K562 (cell line): ENCODE measurements at regions not wholly inside any gene's neighbourhood (a gene's known extent, or its start where the extent isn't known, plus 50 kb on each side); places are given as distances from the start of the nearest gene placed in this dataset.

Experiments used
- ARID4B ChIP-seq: sonication (generic); formaldehyde crosslinking; IDR thresholded peaks from 2 replicates; pipeline ENCODE4 v1.8.0; 2022; ENCODE audit warnings: mild to moderate bottlenecking, missing genetic modification reagents
- MYNN ChIP-seq, 2 experiments: sonication (generic); formaldehyde crosslinking in 1 of 2; IDR thresholded peaks; 2 replicates each; pipeline versions ENCODE4 v1.5.0 to v1.6.1; 2016 to 2020; ENCODE audit warnings: antibody characterized with exemption in 1 of 2, missing genetic modification reagents in 1 of 2
- STAT5B ChIP-seq: fragments of 250-450 bp; sonication (Bioruptor Pico); IDR thresholded peaks from 2 replicates; pipeline ENCODE4 v1.8.0; 2021; ENCODE audit warnings: mild to moderate bottlenecking, inconsistent platforms
- USF1 ChIP-seq: sonication (generic); formaldehyde crosslinking; IDR thresholded peaks from 2 replicates; pipeline ENCODE4 v1.9.0; 2022; ENCODE audit warnings: mild to moderate bottlenecking, missing genetic modification reagents
- ZNF639 ChIP-seq, 2 experiments: fragments of 200-800 bp in 1 of 2; sonication (Bioruptor generic) in 1 of 2; sonication (generic) in 1 of 2; formaldehyde crosslinking in 1 of 2; IDR thresholded peaks in 1 of 2; conservative IDR thresholded peaks in 1 of 2; 2 replicates each; pipeline versions ENCODE4 v1.5.0 to v1.6.1; 2016 to 2020; ENCODE audit warnings: missing compliant biosample characterization in 1 of 2, missing genetic modification characterization in 1 of 2, missing genetic modification reagents in 1 of 2

GRCh38 chr22:22193923-22194322 lies 50.7 kb upstream of the VPREB1 start (continued):
- TF ChIP-seq ARID4B (CRISPR knock-in tag) (no peak), STAT5B (0 out of 2 replicates have a peak, but pooled peaks have one; percentile 17), USF1 (CRISPR knock-in tag) (no peak), MYNN (IDR thresholded peaks at IDR 0.05) (no peak), MYNN (CRISPR knock-in tag; IDR thresholded peaks at IDR 0.05) (0 out of 2 replicates have a peak, but pooled peaks have one; percentile 7), ZNF639 (CRISPR knock-in tag; conservative IDR thresholded peaks at IDR 0.05 in 1 of 2, IDR thresholded peaks at IDR 0.05 in 1 of 2) (0 out of 4 replicates have a peak, but pooled peaks of 1 of the 2 experiments have one; percentile 62)
- TF ChIP-seq, all 486 proteins: peak for 7
